ENCODE measurements at regions not wholly inside any gene's neighbourhood (a gene's known extent, or its start where the extent isn't known, plus 50 kb on each side); places are given as distances from the start of the nearest gene placed in this dataset.

- TF ChIP-seq CTCF (IDR thresholded peaks at IDR 0.05) (no peak), POLR2AphosphoS5 (IDR thresholded peaks at IDR 0.05) (no peak), POLR2A (IDR thresholded peaks at IDR 0.05) (no peak)
Observed at GRCh38 chr3:1469687-1470086, 376.9 kb downstream of the CNTN6 start.

All from gastroesophageal sphincter (tissue), 3 donors.